NT2/D1 (cell line): ENCODE measurements at regions not wholly inside any gene's neighbourhood (a gene's known extent, or its start where the extent isn't known, plus 50 kb on each side); places are given as distances from the start of the nearest gene placed in this dataset.

Experiments used
- SUZ12 ChIP-seq: IDR thresholded peaks from 2 replicates; pipeline ENCODE4 v1.6.1; 2011; ENCODE audit not compliant: insufficient read length, insufficient read depth; ENCODE audit errors: extremely low read depth
- YY1 ChIP-seq: IDR thresholded peaks from 2 replicates; pipeline ENCODE4 v1.6.1; 2011; ENCODE audit not compliant: insufficient read length, insufficient read depth
- ZNF274 ChIP-seq: IDR thresholded peaks from 2 replicates; pipeline ENCODE4 v1.6.1; 2011; ENCODE audit warnings: mild to moderate bottlenecking, low read depth, low read length

DNA sequence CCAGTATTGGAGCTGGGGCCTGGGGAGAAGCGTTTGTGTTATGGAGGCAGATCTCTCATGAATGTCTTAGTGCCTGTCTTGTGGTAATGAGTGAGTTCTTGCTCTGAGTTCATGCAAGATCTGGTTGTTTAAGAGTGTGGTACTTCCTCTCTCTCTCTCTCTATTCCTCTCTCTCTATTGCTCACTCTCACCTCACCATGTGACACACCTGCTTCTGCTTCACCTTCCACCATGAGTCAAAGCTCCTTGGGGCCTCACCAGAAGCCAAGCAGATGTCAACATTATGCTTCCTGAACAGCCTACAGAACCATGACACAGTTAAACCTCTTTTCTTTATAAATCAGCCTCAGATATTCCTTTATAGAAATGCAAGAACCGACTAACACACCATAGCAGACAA lies 242.7 kb upstream of the ADRA1B start:
- TF ChIP-seq ZNF274 (no peak), YY1 (no peak), SUZ12 (no peak)
